K562 (cell line): ENCODE measurements at regions not wholly inside any gene's neighbourhood (a gene's known extent, or its start where the extent isn't known, plus 50 kb on each side); places are given as distances from the start of the nearest gene placed in this dataset.

ENCODE experiments used
- ATAC-seq: fragments of 200-7000 bp; cut with Tn5 transposase; 3 replicates; pipeline ENCODE4 v1.9.1; 2020; ENCODE audit warnings: moderate library complexity
- BruUV-seq: library from RNA; stranded (reverse); fragments of 400-500 nt; replicated peaks from 2 replicates; lab custom pipeline; 2021; lab: Mats Ljungman, UMichigan
- CTCF ChIA-PET: fragments of 300-600 bp; formaldehyde crosslinking; extraction: SDS; loops from one replicate; lab custom pipeline; 2021; ENCODE audit warnings: low intra/inter-chr PET ratio; lab: Yijun Ruan, JAX
- POLR2A ChIA-PET: fragments of 300-600, 350-650 bp; sonication (Branson Sonifier 250); formaldehyde crosslinking; extraction: SDS; loops from one replicate; lab custom pipeline; 2021; ENCODE audit warnings: antibody characterized with exemption, inconsistent platforms; lab: Yijun Ruan, JAX
- DNase-seq, 4 experiments: peaks; one replicate each; pipeline versions ENCODE4 v3.0.0 to v3.0.0-alpha.2; 2011 to 2018; ENCODE audit warnings: low spot score in 3 of 4, mixed read lengths in 3 of 4; ENCODE audit errors: extremely low read depth in 1 of 4
- FAIRE-seq: peaks from 2 replicates; lab custom pipeline; 2011; peaks lifted over from hg19 to GRCh38; lab: Jason Lieb, UNC
- H2AFZ ChIP-seq: 2 replicates; pipeline ENCODE4 v1.6.0; 2011; ENCODE audit warnings: low read depth, low read length, control low read depth, inconsistent platforms
- H3K27ac ChIP-seq: fragments of 200-600 bp; 3 replicates; pipeline ENCODE4 v1.8.0; 2011; ENCODE audit warnings: low read depth, mild to moderate bottlenecking, control low read depth, inconsistent platforms, low read length, moderate library complexity, mixed read lengths; ENCODE audit errors: extremely low read depth
- H3K27me3 ChIP-seq, 2 experiments: fragments of 300-600 bp in 1 of 2; 2 replicates in 1 of 2; 3 replicates in 1 of 2; pipeline versions ENCODE4 v1.6.0 to v1.8.0; 2011; ENCODE audit warnings: inconsistent platforms in 2 of 2, low read length in 2 of 2, mild to moderate bottlenecking in 1 of 2, mixed read lengths in 1 of 2, moderate library complexity in 1 of 2; ENCODE audit not compliant: control insufficient read depth in 2 of 2, insufficient read depth in 2 of 2
- H3K36me3 ChIP-seq: fragments of 300-600 bp; 3 replicates; pipeline ENCODE4 v1.8.0; 2011; ENCODE audit warnings: mild to moderate bottlenecking, low read length, inconsistent platforms; ENCODE audit not compliant: control insufficient read depth, insufficient read depth
- H3K4me1 ChIP-seq, 2 experiments: fragments of 200-600 bp in 1 of 2; replicated peaks in 1 of 2; 2 replicates in 1 of 2; 3 replicates in 1 of 2; pipeline versions ENCODE4 v1.5.1 to v1.8.0; 2011; ENCODE audit warnings: inconsistent platforms in 2 of 2, low read length in 2 of 2, mild to moderate bottlenecking in 1 of 2, mixed read lengths in 1 of 2, moderate library complexity in 1 of 2; ENCODE audit not compliant: control insufficient read depth in 2 of 2, insufficient read depth in 2 of 2
- H3K4me2 ChIP-seq: 2 replicates; pipeline ENCODE4 v1.6.1; 2011; ENCODE audit warnings: low read length, control low read depth, inconsistent platforms, mixed read lengths; ENCODE audit not compliant: insufficient read depth
- H3K4me3 ChIP-seq: fragments of 200-600 bp; sonication (generic), shearing (Covaris generic); 2 replicates; pipeline ENCODE4 v1.5.1; 2016; ENCODE audit warnings: control low read depth, inconsistent platforms
- H3K79me2 ChIP-seq: fragments of 200-600 bp; 3 replicates; pipeline ENCODE4 v1.8.0; 2011; ENCODE audit warnings: low read length, inconsistent platforms; ENCODE audit not compliant: control insufficient read depth, insufficient read depth
- H3K9ac ChIP-seq, 2 experiments: 2 replicates each; pipeline versions ENCODE4 v1.6.0 to v1.6.1; 2011; ENCODE audit warnings: low read depth in 2 of 2, low read length in 2 of 2, control low read depth in 1 of 2, inconsistent platforms in 1 of 2, mild to moderate bottlenecking in 1 of 2, mixed read lengths in 1 of 2; ENCODE audit not compliant: insufficient read depth in 1 of 2
- H3K9me1 ChIP-seq: one replicate; pipeline ENCODE4 v1.6.0; 2011; ENCODE audit warnings: inconsistent platforms, mild to moderate bottlenecking, low read length, moderate library complexity; ENCODE audit not compliant: control insufficient read depth, insufficient read depth
- H3K9me3 ChIP-seq: replicated peaks from 2 replicates; pipeline ENCODE4 v1.5.1; 2011; ENCODE audit warnings: low read depth, low read length, inconsistent platforms; ENCODE audit not compliant: control insufficient read depth, insufficient read depth
- H4K20me1 ChIP-seq: replicated peaks from 2 replicates; pipeline ENCODE4 v1.6.1; 2011; ENCODE audit warnings: low read length, inconsistent platforms, mixed read lengths; ENCODE audit not compliant: control insufficient read depth, insufficient read depth
- CTCF ChIP-seq, 3 experiments: IDR thresholded peaks in 2 of 3; conservative IDR thresholded peaks in 1 of 3; 2 replicates each; pipeline ENCODE4 v1.5.1; 2011 to 2012; ENCODE audit warnings: low read length in 3 of 3, mild to moderate bottlenecking in 3 of 3, control low read depth in 2 of 3, improper control_type of control experiment in 1 of 3, inconsistent platforms in 1 of 3, low read depth in 1 of 3, mixed read lengths in 1 of 3, moderate library complexity in 1 of 3; ENCODE audit not compliant: insufficient read depth in 2 of 3
- ETS2 ChIP-seq: IDR thresholded peaks from 2 replicates; pipeline ENCODE4 v1.6.1; 2016; ENCODE audit warnings: borderline replicate concordance, missing genetic modification characterization, mild to moderate bottlenecking, moderate library complexity, missing compliant biosample characterization; ENCODE audit not compliant: poor library complexity, severe bottlenecking
- ILK ChIP-seq: fragments of 450-650 bp; IDR thresholded peaks from 2 replicates; pipeline ENCODE4 v1.6.1; 2016; ENCODE audit warnings: missing genetic modification characterization, low read depth, mild to moderate bottlenecking, missing compliant biosample characterization, moderate library complexity, borderline replicate concordance
- MAZ ChIP-seq, 2 experiments: fragments of 450-650 bp in 1 of 2; sonication (generic) in 1 of 2; formaldehyde crosslinking; IDR thresholded peaks in 1 of 2; conservative IDR thresholded peaks in 1 of 2; 2 replicates each; pipeline versions ENCODE4 v1.4.0 to v1.5.0; 2020; ENCODE audit warnings: mild to moderate bottlenecking in 1 of 2, missing genetic modification reagents in 1 of 2
- MIER1 ChIP-seq: fragments of 450-650 bp; IDR thresholded peaks from 2 replicates; pipeline ENCODE4 v1.6.1; 2016; ENCODE audit warnings: antibody characterized with exemption, mild to moderate bottlenecking, low read depth
- NCOA1 ChIP-seq: fragments of 450-650 bp; IDR thresholded peaks from 2 replicates; pipeline ENCODE4 v1.6.1; 2016; ENCODE audit warnings: low read depth
- NEUROD1 ChIP-seq: fragments of 150-350 bp; IDR thresholded peaks from 2 replicates; pipeline ENCODE4 v1.6.1; 2014; ENCODE audit warnings: borderline replicate concordance, low read length, low read depth; ENCODE audit not compliant: partially characterized antibody
- RAD21 ChIP-seq, 2 experiments: fragments of 250-450 bp in 1 of 2; fragments of 450-650 bp in 1 of 2; sonication (Bioruptor Pico) in 1 of 2; formaldehyde crosslinking in 1 of 2; IDR thresholded peaks in 1 of 2; conservative IDR thresholded peaks in 1 of 2; 2 replicates each; pipeline versions ENCODE4 v1.4.0 to v1.8.0; 2020 to 2022; ENCODE audit warnings: mild to moderate bottlenecking in 2 of 2, moderate library complexity in 1 of 2
- RCOR1 ChIP-seq, 2 experiments: IDR thresholded peaks; 2 replicates each; pipeline ENCODE4 v1.6.1; 2012; ENCODE audit warnings: low read depth in 2 of 2, low read length in 2 of 2, borderline replicate concordance in 1 of 2, improper control_type of control experiment in 1 of 2
- TGIF2 ChIP-seq: sonication (generic); formaldehyde crosslinking; IDR thresholded peaks from 2 replicates; pipeline ENCODE4 v1.8.1; 2022; ENCODE audit warnings: mild to moderate bottlenecking, missing genetic modification reagents, moderate library complexity
- ZNF324 ChIP-seq: fragments of 250-450 bp; sonication (Bioruptor Pico); IDR thresholded peaks from 2 replicates; pipeline ENCODE4 v1.4.0; 2020; ENCODE audit warnings: mild to moderate bottlenecking
- ZNF436 ChIP-seq: fragments of 250-450, 450-650 bp; sonication (Bioruptor Pico); formaldehyde crosslinking; IDR thresholded peaks from 2 replicates; pipeline ENCODE4 v1.7.0; 2020; ENCODE audit warnings: mild to moderate bottlenecking
- ZNF518B ChIP-seq: fragments of 250-450 bp; sonication (Bioruptor Pico); IDR thresholded peaks from 2 replicates; pipeline ENCODE4 v1.5.0; 2021; ENCODE audit warnings: mild to moderate bottlenecking, moderate library complexity
- ZNF717 ChIP-seq: fragments of 250-450 bp; sonication (Bioruptor Pico); IDR thresholded peaks from 2 replicates; pipeline ENCODE4 v1.5.0; 2021
- WGBS: fragments of 100-300 bp; shearing (Covaris generic); methylation state at CpG from one replicate; pipeline ENCODE4 v1.1.6; 2016; ENCODE audit warnings: low coverage, mixed read lengths; ENCODE audit not compliant: insufficient coverage; ENCODE audit errors: missing lambda C conversion rate; 5-methylcytosine and 5-hydroxymethylcytosine counted together
- in situ Hi-C: fragments of 300-500 bp; cut with MboI; formaldehyde crosslinking; loops from 4 replicates; pipeline ENCODE4 v1.15.0; 2018; ENCODE audit warnings: inconsistent platforms, mixed read lengths
- intact Hi-C: fragments of 100-400 bp; cut with micrococcal nuclease; formaldehyde crosslinking; loops from 2 replicates; pipeline ENCODE4 v1.14.2; 2022

GRCh38 chr1:17919525-17920439 lies 164.6 kb downstream of the ACTL8 start:
- no peaks in the 10 kb centered on the region for H3K36me3 ChIP-seq
- intact Hi-C loops (loop anchor here (5.0 kb wide), 2 partner anchors 257 to 383 kb away; no protein-coding TSS in a partner anchor), in situ Hi-C loops (loop anchor here (10.0 kb wide), 1 partner anchor 185 kb away; the partner anchor contains the start of gene IGSF21)
- no peak overlapping the region for H3K27ac ChIP-seq
- BruUV-seq: no TSS peak
- CTCF ChIA-PET: interaction anchor here (0.6 to 1.6 kb wide), 3 partner anchors 181 to 662 kb away, joined by 3 to 4 read pairs (median 3); no protein-coding TSS in a partner anchor
- H3K9me1 ChIP-seq: peaks cover 3% of the 10 kb centered on the region
- H3K4me1 ChIP-seq: no peaks in the 10 kb centered on the region
- no peaks in the 10 kb centered on the region for H3K9me3 ChIP-seq
- WGBS: 3% methylated on average over 10 of the region's 10 CpGs
- H3K4me3 ChIP-seq: no peak overlapping the region
- DNase-seq (peak; percentile 48 to 57 (median 54)), ATAC-seq (peak; percentile 87), FAIRE-seq (peak; percentile 61)
- H4K20me1 ChIP-seq: peaks cover 10% of the 10 kb centered on the region
- H3K4me2 ChIP-seq: no peak overlapping the region
- H3K27me3 ChIP-seq: no peaks in the 10 kb centered on the region; a peak in 1 of 5 replicates
- POLR2A ChIA-PET: no interaction called here
- H3K9ac ChIP-seq: no peak overlapping the region
- no peaks in the 10 kb centered on the region for H3K79me2 ChIP-seq
- no peak overlapping the region for H2AFZ ChIP-seq
- TF ChIP-seq ILK (tag) (no peak), RAD21 (CRISPR knock-in tag; conservative IDR thresholded peaks at IDR 0.05 in 1 of 2, IDR thresholded peaks at IDR 0.05 in 1 of 2) (peak; percentile 19 to 64; a peak in 3 of 4 replicates), MAZ (CRISPR knock-in tag; conservative IDR thresholded peaks at IDR 0.05 in 1 of 2, IDR thresholded peaks at IDR 0.05 in 1 of 2) (peak in 1 of 2 experiments; percentile 46; a peak in 1 of 4 replicates), NCOA1 (peak; percentile 54; the same call in 1 of the 2 replicates), NEUROD1 (no peak), ZNF518B (no peak), CTCF (IDR thresholded peaks at IDR 0.05 in 2 of 3, conservative IDR thresholded peaks at IDR 0.05 in 1 of 3; ENCODE audit: insufficient read depth in 2 of 3, low read depth in 1 of 3, low read length in 3 of 3) (peak; percentile 48 to 62 (median 58)), ZNF436 (no peak), ZNF324 (CRISPR knock-in tag) (no peak), ZNF717 (CRISPR knock-in tag) (no peak), TGIF2 (0 out of 2 replicates have a peak, but pooled peaks have one; percentile 21), ETS2 (tag) (no peak), MIER1 (peak; percentile 95), RCOR1 (IDR thresholded peaks at IDR 0.05; ENCODE audit: borderline replicate concordance in 1 of 2, low read depth in 2 of 2, low read length in 2 of 2) (peak in 1 of 2 experiments; percentile 49; a peak in 1 of 4 replicates)
